HCT116 (cell line): ENCODE measurements at regions not wholly inside any gene's neighbourhood (a gene's known extent, or its start where the extent isn't known, plus 50 kb on each side); places are given as distances from the start of the nearest gene placed in this dataset.

Experiments
- ATAC-seq: fragments of 200-7000 bp; cut with Tn5 transposase; 2 replicates; pipeline ENCODE4 v1.9.1; 2020; ENCODE audit warnings: mild to moderate bottlenecking, moderate library complexity
- BruUV-seq: library from RNA; stranded (reverse); fragments of 400-500 nt; replicated peaks from 2 replicates; lab custom pipeline; 2021; lab: Mats Ljungman, UMichigan
- CTCF ChIA-PET: fragments of 300-600 bp; sonication (Branson Sonifier 250); formaldehyde crosslinking; loops from one replicate; lab custom pipeline; 2021; ENCODE audit warnings: antibody characterized with exemption; lab: Charles Lee
- POLR2A ChIA-PET: fragments of 300-600, 350-600 bp; sonication (Branson Sonifier 250); formaldehyde crosslinking; loops from one replicate; lab custom pipeline; 2021; ENCODE audit warnings: antibody characterized with exemption; lab: Charles Lee
- RAD21 ChIA-PET, 2 experiments: fragments of 300-600 bp; sonication (Branson Sonifier 250); formaldehyde crosslinking; loops; one replicate each; lab custom pipeline; 2023; ENCODE audit warnings: low total read pairs in 2 of 2; ENCODE audit not compliant: uncharacterized antibody in 2 of 2, unreplicated experiment in 2 of 2, low non-redundant PET in 1 of 2; lab: Charles Lee
- DNase-seq: peaks from one replicate; pipeline ENCODE4 v3.0.0-alpha.2; 2010; ENCODE audit warnings: low read depth, low spot score
- H2AFZ ChIP-seq: fragments of 200-600 bp; shearing (Covaris generic), sonication (generic); 2 replicates; pipeline ENCODE4 v1.6.1; 2017; ENCODE audit warnings: low read depth, mixed run types, mixed read lengths, antibody characterized with exemption, low read length; ENCODE audit not compliant: poor library complexity, severe bottlenecking
- H3K27ac ChIP-seq: 2 replicates; pipeline ENCODE4 v1.5.1; 2012; ENCODE audit warnings: low read depth, low read length
- H3K27me3 ChIP-seq: fragments of 200-600 bp; sonication (generic); 2 replicates; pipeline ENCODE4 v1.6.1; 2016; ENCODE audit warnings: mixed run types, low read length, mixed read lengths; ENCODE audit not compliant: insufficient read depth
- H3K36me3 ChIP-seq, 2 experiments: fragments of 200-500 bp in 1 of 2; fragments of 200-600 bp in 1 of 2; sonication (Bioruptor generic) in 1 of 2; sonication (generic) in 1 of 2; 2 replicates each; pipeline versions ENCODE4 v1.5.1 to v1.6.1; 2014 to 2016; ENCODE audit warnings: low read length in 2 of 2, inconsistent platforms in 1 of 2, mixed read lengths in 1 of 2, mixed run types in 1 of 2; ENCODE audit not compliant: insufficient read depth in 2 of 2, control insufficient read depth in 1 of 2
- H3K4me1 ChIP-seq, 2 experiments: fragments of 200-600 bp in 1 of 2; sonication (generic) in 1 of 2; 2 replicates each; pipeline versions ENCODE4 v1.5.1 to v1.6.1; 2012 to 2017; ENCODE audit warnings: low read length in 2 of 2, inconsistent platforms in 1 of 2, mild to moderate bottlenecking in 1 of 2, mixed read lengths in 1 of 2, mixed run types in 1 of 2, moderate library complexity in 1 of 2; ENCODE audit not compliant: insufficient read depth in 2 of 2, control insufficient read depth in 1 of 2
- H3K4me2 ChIP-seq: fragments of 200-600 bp; sonication (generic); 2 replicates; pipeline ENCODE4 v1.6.1; 2017; ENCODE audit warnings: mixed run types, low read length, mixed read lengths
- H3K4me3 ChIP-seq, 2 experiments: fragments of 200-600 bp in 1 of 2; sonication (generic) in 1 of 2; replicated peaks in 1 of 2; 2 replicates each; pipeline ENCODE4 v1.5.1; 2011 to 2016; ENCODE audit warnings: low read length in 2 of 2, control low read depth in 1 of 2, low read depth in 1 of 2, mild to moderate bottlenecking in 1 of 2, mixed read lengths in 1 of 2, mixed run types in 1 of 2
- H3K79me2 ChIP-seq: fragments of 200-600 bp; sonication (generic); 2 replicates; pipeline ENCODE4 v1.6.1; 2017; ENCODE audit warnings: mild to moderate bottlenecking, mixed run types, low read length, moderate library complexity, mixed read lengths; ENCODE audit not compliant: insufficient read depth
- H3K9ac ChIP-seq: fragments of 200-600 bp; sonication (generic); 2 replicates; pipeline ENCODE4 v1.6.1; 2016; ENCODE audit warnings: low read length, mixed read lengths
- H3K9me2 ChIP-seq: fragments of 200-600 bp; sonication (generic), shearing (Covaris generic); 2 replicates; pipeline ENCODE4 v1.6.1; 2017; ENCODE audit warnings: mixed run types, mild to moderate bottlenecking, moderate library complexity; ENCODE audit not compliant: insufficient read depth
- H3K9me3 ChIP-seq, 2 experiments: fragments of 200-500 bp in 1 of 2; fragments of 200-600 bp in 1 of 2; sonication (Bioruptor generic) in 1 of 2; sonication (generic) in 1 of 2; 2 replicates each; pipeline ENCODE4 v1.6.1; 2014 to 2017; ENCODE audit warnings: low read length in 2 of 2, mixed read lengths in 2 of 2, inconsistent platforms in 1 of 2, low read depth in 1 of 2, mild to moderate bottlenecking in 1 of 2, mixed run types in 1 of 2, moderate library complexity in 1 of 2; ENCODE audit not compliant: control insufficient read depth in 1 of 2, insufficient read depth in 1 of 2
- H4K20me1 ChIP-seq: fragments of 200-600 bp; sonication (generic), shearing (Covaris generic); 2 replicates; pipeline ENCODE4 v1.6.1; 2017; ENCODE audit warnings: mixed run types, mild to moderate bottlenecking, moderate library complexity; ENCODE audit not compliant: insufficient read depth
- EGR1 ChIP-seq: IDR thresholded peaks from 2 replicates; pipeline ENCODE4 v1.6.1; 2012; ENCODE audit warnings: low read depth
- EZH2 ChIP-seq: fragments of 200-600 bp; sonication (generic); IDR thresholded peaks from 2 replicates; pipeline ENCODE4 v1.6.1; 2017; ENCODE audit warnings: antibody characterized with exemption, mixed run types
- FOSL1 ChIP-seq: IDR thresholded peaks from 2 replicates; pipeline ENCODE4 v1.6.1; 2012; ENCODE audit warnings: low read depth
- POLR2A ChIP-seq: IDR thresholded peaks from 2 replicates; pipeline ENCODE4 v1.7.0; 2011; ENCODE audit warnings: borderline replicate concordance; ENCODE audit not compliant: insufficient read depth, insufficient read length; ENCODE audit errors: extremely low read depth
- RAD21 ChIP-seq: IDR thresholded peaks from 2 replicates; pipeline ENCODE4 v1.6.1; 2012; ENCODE audit warnings: low read depth, mild to moderate bottlenecking
- SIN3A ChIP-seq: IDR thresholded peaks from 2 replicates; pipeline ENCODE4 v1.6.1; 2012; ENCODE audit warnings: low read depth
- intact Hi-C: fragments of 100-400 bp; cut with micrococcal nuclease; formaldehyde crosslinking; loops from 2 replicates; pipeline ENCODE4 v1.10.0; 2022

- H3K36me3 ChIP-seq = no peaks in the 10 kb centered on the region
- H3K4me1 ChIP-seq = no peaks in the 10 kb centered on the region
- no peaks in the 10 kb centered on the region for H3K79me2 ChIP-seq
- no peak for ATAC-seq
- POLR2A ChIA-PET = no interaction called here
- no peak overlapping the region for H2AFZ ChIP-seq
- TF ChIP-seq POLR2A = no peak
- no peak for TF ChIP-seq EGR1
- TF ChIP-seq, all 23 proteins: peak for 0
- Histone ChIP-seq H3K4me2 (no peak overlapping the region), H3K27ac (no peak overlapping the region), H3K9ac (no peak overlapping the region), H3K9me3 (no peaks in the 10 kb centered on the region), H4K20me1 (no peaks in the 10 kb centered on the region), H3K9me2 (no peaks in the 10 kb centered on the region), H3K27me3 (peaks cover 8% of the 10 kb centered on the region; the same call in 1 of the 2 replicates), H3K4me3 (no peak overlapping the region)
- ChIA-PET RAD21 (no interaction called here), CTCF (no interaction called here)
- intact Hi-C loops = no loop called here
- DNase-seq = no peak
- BruUV-seq = no TSS peak
Observed at GRCh38 chr9:86460216-86461002, 106.2 kb upstream of the TUT7 start.

DNA sequence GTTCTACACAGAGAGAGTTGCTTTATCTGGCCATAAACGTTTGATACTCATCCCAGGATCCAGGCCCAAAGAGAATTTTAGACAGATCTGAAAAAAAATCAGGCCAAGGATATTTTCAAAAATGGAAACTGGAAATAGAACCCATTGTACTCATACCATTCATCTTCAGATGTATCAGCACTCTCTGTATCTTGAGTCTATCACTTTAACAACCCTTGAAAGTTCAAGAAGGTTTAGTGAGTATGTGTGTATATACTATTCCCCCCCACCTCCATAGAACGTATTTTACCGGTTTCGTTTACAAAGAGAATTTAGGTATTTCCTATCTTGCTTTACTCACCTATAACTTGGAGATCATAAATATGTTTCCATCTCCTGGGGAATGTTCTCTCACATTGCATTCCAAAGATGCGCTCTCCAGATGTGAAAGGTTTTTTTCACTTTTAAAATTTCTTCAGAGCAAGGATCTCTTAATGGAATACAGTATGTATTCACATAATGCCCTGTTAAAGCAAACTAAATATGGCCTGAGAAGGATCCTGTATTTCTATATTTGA, 105.5 kb upstream of the TUT7 start:
- BruUV-seq = no TSS peak
- RAD21 ChIA-PET = no interaction called here
- CTCF ChIA-PET = no interaction called here

More for the DNA sequence above, 105.5 kb upstream of the TUT7 start:
- H3K9me2 ChIP-seq = no peaks in the 10 kb centered on the region
- H2AFZ ChIP-seq = no peak overlapping the region
- no peak overlapping the region for H3K27ac ChIP-seq
- no peaks in the 10 kb centered on the region for H4K20me1 ChIP-seq
- H3K9ac ChIP-seq = no peak overlapping the region
- H3K27me3 ChIP-seq = peaks cover 15% of the 10 kb centered on the region
- ATAC-seq (no peak), DNase-seq (no peak)
- intact Hi-C loops = no loop called here
- H3K4me3 ChIP-seq = no peak overlapping the region
- H3K79me2 ChIP-seq = no peaks in the 10 kb centered on the region
- POLR2A ChIA-PET = no interaction called here
- no peak overlapping the region for H3K4me2 ChIP-seq
- no peaks in the 10 kb centered on the region for H3K4me1 ChIP-seq
- no peaks in the 10 kb centered on the region for H3K36me3 ChIP-seq
- no peaks in the 10 kb centered on the region for H3K9me3 ChIP-seq
- TF ChIP-seq SIN3A (no peak), FOSL1 (no peak), EZH2 (no peak), RAD21 (no peak)
